ENCODE measurements at regions not wholly inside any gene's neighbourhood (a gene's known extent, or its start where the extent isn't known, plus 50 kb on each side); places are given as distances from the start of the nearest gene placed in this dataset.

DNA sequence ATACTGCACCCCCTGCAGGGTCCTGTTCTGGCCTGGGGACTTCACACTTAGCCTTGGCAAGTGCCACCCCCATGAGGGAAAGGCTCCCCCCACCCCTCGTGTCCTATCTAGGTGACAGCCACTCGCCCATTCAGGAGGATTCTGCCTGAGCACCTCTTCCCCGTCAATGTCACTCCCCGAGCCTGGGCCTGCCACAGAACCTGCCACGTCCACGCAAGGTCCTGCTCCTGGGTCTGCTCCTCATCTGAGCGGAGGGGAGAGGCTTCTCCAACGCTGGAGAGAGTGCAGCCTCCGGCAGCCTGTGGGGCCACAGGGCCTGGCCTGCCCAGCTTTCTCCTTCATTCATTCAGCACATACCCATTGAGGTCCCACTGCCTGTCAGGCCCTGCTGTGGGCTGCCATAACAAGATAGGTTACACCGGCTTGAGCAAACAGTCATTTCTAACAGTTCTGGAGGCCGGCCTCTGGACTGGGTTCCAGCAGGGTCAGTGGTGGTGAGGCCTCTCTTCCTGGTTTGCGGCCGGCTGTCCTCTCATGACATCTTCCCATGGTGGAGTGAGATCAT, 92.0 kb upstream of the RET start:
- Histone ChIP-seq H4K12ac (ENCODE audit: low read depth, low read length) (no peak overlapping the region), H3K79me1 (ENCODE audit: low read length) (no peaks in the 10 kb centered on the region), H3K4me2 (ENCODE audit: low read length) (no peak overlapping the region), H2BK5ac (ENCODE audit: low read depth, low read length, poor library complexity) (no peak overlapping the region), H2BK120ac (ENCODE audit: insufficient read depth, low read length, poor library complexity) (no peak overlapping the region), H3K4me3 (ENCODE audit: low read depth, low read length) (no peak overlapping the region), H3K18ac (ENCODE audit: low read length) (no peak overlapping the region), H3K4ac (ENCODE audit: low read depth, low read length) (no peak overlapping the region), H3K9ac (ENCODE audit: low read length) (no peak overlapping the region), H2BK12ac (ENCODE audit: low read length) (no peak overlapping the region), H3K27ac (ENCODE audit: low read depth, low read length) (no peak overlapping the region), H2AFZ (ENCODE audit: insufficient read depth, low read length, poor library complexity) (no peak overlapping the region), H2AK5ac (ENCODE audit: low read length) (no peak overlapping the region), H3K9me3 (ENCODE audit: insufficient read depth, low read depth, low read length) (peaks cover 6% of the 10 kb centered on the region), H3K27me3 (ENCODE audit: insufficient read depth, low read length) (no peaks in the 10 kb centered on the region), H3K23ac (ENCODE audit: low read length) (no peak overlapping the region), H4K8ac (ENCODE audit: low read depth, low read length) (no peak overlapping the region), H3K14ac (ENCODE audit: low read length) (no peak overlapping the region), H3K36me3 (ENCODE audit: control insufficient read depth in 1 of 2, insufficient read depth in 2 of 2, low read length in 2 of 2) (no peaks in the 10 kb centered on the region), H4K91ac (ENCODE audit: low read depth, low read length) (no peak overlapping the region), H3K4me1 (ENCODE audit: control insufficient read depth in 1 of 2, insufficient read depth in 2 of 2, low read length in 2 of 2) (no peaks in the 10 kb centered on the region), H3K79me2 (ENCODE audit: control insufficient read depth, insufficient read depth, low read length, poor library complexity) (no peaks in the 10 kb centered on the region)
- no peak for DNase-seq
- no CpG with 5 or more reads among the region's 13 CpGs for WGBS (ENCODE audit: extremely low coverage, insufficient coverage, insufficient read length)

DNA sequence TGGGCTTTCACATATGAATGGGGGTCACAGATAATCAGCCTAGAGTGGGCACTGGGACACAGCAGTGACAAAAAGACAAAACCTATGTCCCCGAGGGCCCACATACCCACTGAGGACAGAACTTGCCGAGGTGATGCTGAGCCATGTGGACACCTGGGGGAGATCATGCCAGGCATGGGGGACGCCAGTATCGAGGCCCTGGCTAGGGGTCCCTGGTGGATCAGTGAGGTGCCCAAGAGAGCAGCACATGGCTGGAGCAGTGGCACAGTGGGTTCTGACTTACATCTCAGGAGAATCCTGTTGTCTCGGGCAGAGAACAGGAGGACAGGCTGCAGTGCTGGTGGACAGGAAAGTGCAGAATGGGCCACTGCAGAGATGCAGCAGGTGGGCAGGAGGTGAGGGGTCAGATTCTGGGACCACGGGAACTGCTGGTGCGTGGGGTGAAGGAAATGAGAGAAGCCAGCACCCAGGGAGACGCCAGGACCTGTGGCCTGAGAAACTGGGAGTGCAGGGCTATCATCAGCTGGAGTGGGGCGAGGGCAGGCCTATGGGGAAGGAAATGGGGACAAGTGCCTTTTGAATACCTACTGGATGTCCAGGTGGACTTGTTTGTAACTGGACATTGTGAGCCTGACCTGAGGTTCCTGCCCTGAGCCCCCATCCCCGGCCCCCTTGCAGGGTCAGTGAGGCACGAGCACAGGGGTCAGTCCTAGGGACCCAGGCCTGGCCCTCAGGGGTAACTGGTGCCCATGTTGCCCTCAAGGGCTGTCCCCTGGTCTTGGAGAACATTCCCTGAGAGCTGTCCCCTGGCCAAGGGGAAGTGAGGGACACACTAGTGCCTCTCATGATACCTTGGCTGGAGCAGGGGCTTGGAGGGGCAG, 91.2 kb upstream of the RET start:
- no peak overlapping the region for H3K4ac ChIP-seq (ENCODE audit: low read depth, low read length)
- H3K27me3 ChIP-seq (ENCODE audit: insufficient read depth, low read length): no peaks in the 10 kb centered on the region
- H3K79me2 ChIP-seq (ENCODE audit: control insufficient read depth, insufficient read depth, low read length, poor library complexity): no peaks in the 10 kb centered on the region
- H3K4me2 ChIP-seq (ENCODE audit: low read length): no peak overlapping the region
- no peaks in the 10 kb centered on the region for H3K36me3 ChIP-seq (ENCODE audit: control insufficient read depth in 1 of 2, insufficient read depth in 2 of 2, low read length in 2 of 2)
- H3K18ac ChIP-seq (ENCODE audit: low read length): no peak overlapping the region
- H2AK5ac ChIP-seq (ENCODE audit: low read length): no peak overlapping the region
- no peak overlapping the region for H2BK120ac ChIP-seq (ENCODE audit: insufficient read depth, low read length, poor library complexity)
- H3K4me1 ChIP-seq (ENCODE audit: control insufficient read depth in 1 of 2, insufficient read depth in 2 of 2, low read length in 2 of 2): no peaks in the 10 kb centered on the region
- no peak overlapping the region for H3K4me3 ChIP-seq (ENCODE audit: low read depth, low read length)
- H3K23ac ChIP-seq (ENCODE audit: low read length): no peak overlapping the region
- H3K79me1 ChIP-seq (ENCODE audit: low read length): no peaks in the 10 kb centered on the region
- H2AFZ ChIP-seq (ENCODE audit: insufficient read depth, low read length, poor library complexity): no peak overlapping the region
- H3K9ac ChIP-seq (ENCODE audit: low read length): no peak overlapping the region
- H4K12ac ChIP-seq (ENCODE audit: low read depth, low read length): no peak overlapping the region
- no peak overlapping the region for H2BK12ac ChIP-seq (ENCODE audit: low read length)
- H2BK5ac ChIP-seq (ENCODE audit: low read depth, low read length, poor library complexity): no peak overlapping the region
- H3K14ac ChIP-seq (ENCODE audit: low read length): no peak overlapping the region
- no peak for DNase-seq
- no peak overlapping the region for H3K27ac ChIP-seq (ENCODE audit: low read depth, low read length)
- no peak overlapping the region for H4K8ac ChIP-seq (ENCODE audit: low read depth, low read length)
- H3K9me3 ChIP-seq (ENCODE audit: insufficient read depth, low read depth, low read length): peaks cover 6% of the 10 kb centered on the region
- H4K91ac ChIP-seq (ENCODE audit: low read depth, low read length): no peak overlapping the region
- WGBS (ENCODE audit: extremely low coverage, insufficient coverage, insufficient read length): no CpG with 5 or more reads among the region's 11 CpGs

DNA sequence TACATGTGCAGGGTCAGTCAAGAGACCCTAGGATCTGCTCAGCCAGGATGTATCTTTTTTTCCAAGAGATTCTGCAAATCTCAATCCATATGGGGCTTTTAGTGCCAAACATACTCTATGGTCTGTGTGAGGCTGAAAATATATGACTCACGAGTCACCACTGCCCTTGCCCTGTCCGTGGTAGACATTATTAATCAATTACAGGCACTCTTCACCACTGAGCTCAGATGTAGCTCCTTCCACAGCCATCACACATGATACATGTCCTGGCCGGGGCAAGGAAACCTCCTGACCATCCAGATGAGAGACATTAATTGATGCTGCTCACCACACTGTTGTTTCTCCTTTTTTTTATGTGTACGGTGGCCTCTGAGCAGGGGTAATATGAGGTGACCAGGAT, 90.2 kb upstream of the RET start:
- peaks cover 4% of the 10 kb centered on the region for H3K9me3 ChIP-seq (ENCODE audit: insufficient read depth, low read depth, low read length)
- H3K27me3 ChIP-seq (ENCODE audit: insufficient read depth, low read length): no peaks in the 10 kb centered on the region
- H3K4me3 ChIP-seq (ENCODE audit: low read depth, low read length): no peak overlapping the region
- no peaks in the 10 kb centered on the region for H3K4me1 ChIP-seq (ENCODE audit: control insufficient read depth in 1 of 2, insufficient read depth in 2 of 2, low read length in 2 of 2)
- no peak overlapping the region for H3K4ac ChIP-seq (ENCODE audit: low read depth, low read length)
- H3K14ac ChIP-seq (ENCODE audit: low read length): no peak overlapping the region
- no peak overlapping the region for H3K9ac ChIP-seq (ENCODE audit: low read length)
- no peak overlapping the region for H3K27ac ChIP-seq (ENCODE audit: low read depth, low read length)
- H4K8ac ChIP-seq (ENCODE audit: low read depth, low read length): no peak overlapping the region
- H3K79me2 ChIP-seq (ENCODE audit: control insufficient read depth, insufficient read depth, low read length, poor library complexity): no peaks in the 10 kb centered on the region
- no peak overlapping the region for H2BK5ac ChIP-seq (ENCODE audit: low read depth, low read length, poor library complexity)
- H3K36me3 ChIP-seq (ENCODE audit: control insufficient read depth in 1 of 2, insufficient read depth in 2 of 2, low read length in 2 of 2): no peaks in the 10 kb centered on the region
- no peak overlapping the region for H4K12ac ChIP-seq (ENCODE audit: low read depth, low read length)
- H4K91ac ChIP-seq (ENCODE audit: low read depth, low read length): no peak overlapping the region
- DNase-seq: no peak
- H2BK12ac ChIP-seq (ENCODE audit: low read length): no peak overlapping the region
- H3K4me2 ChIP-seq (ENCODE audit: low read length): no peak overlapping the region
- no peak overlapping the region for H2AFZ ChIP-seq (ENCODE audit: insufficient read depth, low read length, poor library complexity)
- H2BK120ac ChIP-seq (ENCODE audit: insufficient read depth, low read length, poor library complexity): no peak overlapping the region
- no peak overlapping the region for H2AK5ac ChIP-seq (ENCODE audit: low read length)
- no peak overlapping the region for H3K18ac ChIP-seq (ENCODE audit: low read length)
- WGBS (ENCODE audit: extremely low coverage, insufficient coverage, insufficient read length): no CpG with 5 or more reads among the region's 4 CpGs
- H3K79me1 ChIP-seq (ENCODE audit: low read length): no peaks in the 10 kb centered on the region
- no peak overlapping the region for H3K23ac ChIP-seq (ENCODE audit: low read length)

DNA sequence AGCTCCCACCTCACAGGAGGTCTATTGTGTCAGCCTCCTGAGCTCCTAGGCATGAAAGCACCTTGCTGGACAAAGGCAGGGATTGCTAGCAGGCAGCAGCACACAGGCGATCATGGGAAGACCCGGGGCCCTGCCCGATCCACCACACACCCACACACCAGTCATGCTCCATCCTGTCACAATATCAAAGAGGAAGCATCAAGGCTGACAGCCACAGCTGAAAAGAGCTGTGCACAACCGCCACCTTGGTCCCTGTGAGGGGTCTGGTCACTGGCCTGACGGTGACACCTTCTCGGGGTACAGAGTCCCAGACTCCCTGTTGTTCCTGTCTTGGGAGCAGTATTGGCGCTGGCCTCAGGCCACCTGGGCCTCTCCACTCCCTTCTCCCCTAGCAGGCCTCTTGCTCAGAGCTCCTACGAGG, 89.7 kb upstream of the RET start:
- Histone ChIP-seq H3K79me2 (ENCODE audit: control insufficient read depth, insufficient read depth, low read length, poor library complexity) (no peaks in the 10 kb centered on the region), H3K9me3 (ENCODE audit: insufficient read depth, low read depth, low read length) (peaks cover 4% of the 10 kb centered on the region), H2AFZ (ENCODE audit: insufficient read depth, low read length, poor library complexity) (no peak overlapping the region), H3K4me3 (ENCODE audit: low read depth, low read length) (no peak overlapping the region), H3K4me1 (ENCODE audit: control insufficient read depth in 1 of 2, insufficient read depth in 2 of 2, low read length in 2 of 2) (no peaks in the 10 kb centered on the region), H4K12ac (ENCODE audit: low read depth, low read length) (no peak overlapping the region), H2BK120ac (ENCODE audit: insufficient read depth, low read length, poor library complexity) (no peak overlapping the region), H3K4ac (ENCODE audit: low read depth, low read length) (no peak overlapping the region), H3K14ac (ENCODE audit: low read length) (no peak overlapping the region), H3K27ac (ENCODE audit: low read depth, low read length) (no peak overlapping the region), H2BK5ac (ENCODE audit: low read depth, low read length, poor library complexity) (no peak overlapping the region), H2AK5ac (ENCODE audit: low read length) (no peak overlapping the region), H3K9ac (ENCODE audit: low read length) (no peak overlapping the region), H3K18ac (ENCODE audit: low read length) (no peak overlapping the region), H3K79me1 (ENCODE audit: low read length) (no peaks in the 10 kb centered on the region), H4K8ac (ENCODE audit: low read depth, low read length) (no peak overlapping the region), H4K91ac (ENCODE audit: low read depth, low read length) (no peak overlapping the region), H3K23ac (ENCODE audit: low read length) (no peak overlapping the region), H3K36me3 (ENCODE audit: control insufficient read depth in 1 of 2, insufficient read depth in 2 of 2, low read length in 2 of 2) (no peaks in the 10 kb centered on the region), H2BK12ac (ENCODE audit: low read length) (no peak overlapping the region), H3K4me2 (ENCODE audit: low read length) (no peak overlapping the region), H3K27me3 (ENCODE audit: insufficient read depth, low read length) (no peaks in the 10 kb centered on the region)
- DNase-seq: no peak
- no CpG with 5 or more reads among the region's 8 CpGs for WGBS (ENCODE audit: extremely low coverage, insufficient coverage, insufficient read length)

All from trophoblast cell (in vitro differentiated cells and primary cell).